ENCODE measurements at regions not wholly inside any gene's neighbourhood (a gene's known extent, or its start where the extent isn't known, plus 50 kb on each side); places are given as distances from the start of the nearest gene placed in this dataset.

DNA sequence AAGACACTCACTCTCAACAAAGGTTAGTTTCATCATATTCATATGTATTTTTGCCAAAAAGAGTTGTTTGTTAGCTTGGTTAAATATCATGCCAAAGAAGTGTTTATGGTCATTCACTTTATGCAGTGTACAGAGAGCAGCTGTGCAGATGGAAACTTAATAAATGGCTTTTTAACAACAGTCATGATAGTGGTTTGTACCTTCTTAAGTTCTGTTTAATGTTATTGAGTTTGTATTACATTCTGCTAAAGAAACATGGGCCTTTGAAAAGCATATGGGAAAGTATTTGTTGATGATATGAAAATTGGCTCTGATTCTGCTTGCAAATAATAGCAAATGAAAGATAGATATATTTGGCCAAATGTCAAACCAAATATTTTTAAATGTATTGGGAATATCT is 607.3 kb downstream of the NCAM2 start:
- TF ChIP-seq, protein P1, sequence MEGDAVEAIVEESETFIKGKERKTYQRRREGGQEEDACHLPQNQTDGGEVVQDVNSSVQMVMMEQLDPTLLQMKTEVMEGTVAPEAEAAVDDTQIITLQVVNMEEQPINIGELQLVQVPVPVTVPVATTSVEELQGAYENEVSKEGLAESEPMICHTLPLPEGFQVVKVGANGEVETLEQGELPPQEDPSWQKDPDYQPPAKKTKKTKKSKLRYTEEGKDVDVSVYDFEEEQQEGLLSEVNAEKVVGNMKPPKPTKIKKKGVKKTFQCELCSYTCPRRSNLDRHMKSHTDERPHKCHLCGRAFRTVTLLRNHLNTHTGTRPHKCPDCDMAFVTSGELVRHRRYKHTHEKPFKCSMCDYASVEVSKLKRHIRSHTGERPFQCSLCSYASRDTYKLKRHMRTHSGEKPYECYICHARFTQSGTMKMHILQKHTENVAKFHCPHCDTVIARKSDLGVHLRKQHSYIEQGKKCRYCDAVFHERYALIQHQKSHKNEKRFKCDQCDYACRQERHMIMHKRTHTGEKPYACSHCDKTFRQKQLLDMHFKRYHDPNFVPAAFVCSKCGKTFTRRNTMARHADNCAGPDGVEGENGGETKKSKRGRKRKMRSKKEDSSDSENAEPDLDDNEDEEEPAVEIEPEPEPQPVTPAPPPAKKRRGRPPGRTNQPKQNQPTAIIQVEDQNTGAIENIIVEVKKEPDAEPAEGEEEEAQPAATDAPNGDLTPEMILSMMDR (IDR thresholded peaks at IDR 0.05; ENCODE audit: insufficient read depth, low read length, missing control alignments): no peak
- no peak for DNase-seq (ENCODE audit: low read depth, low spot score)
- ChIA-PET CTCF (no interaction called here), POLR2A (no interaction called here)
- H3K4me3 ChIP-seq (ENCODE audit: low read depth, low read length): no peak overlapping the region

DNA sequence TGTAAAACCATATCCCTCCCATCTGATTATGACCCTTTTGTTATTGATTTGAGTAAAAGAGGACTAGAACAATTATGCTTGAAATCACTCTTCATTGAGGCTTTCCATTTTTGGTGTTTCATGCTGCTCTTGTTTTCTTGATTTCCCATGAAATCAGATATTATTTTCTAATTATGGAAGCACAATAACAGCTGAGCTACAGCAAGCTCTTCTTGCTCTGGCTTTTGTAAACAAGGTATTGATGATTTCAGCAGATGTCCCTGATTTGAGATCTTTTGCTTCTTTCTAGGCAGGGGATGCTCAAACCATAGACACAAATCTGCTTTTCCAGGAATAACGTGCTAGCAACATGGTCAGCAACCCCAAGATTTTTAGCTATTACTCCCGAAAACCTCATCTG is 607.8 kb downstream of the NCAM2 start:
- CTCF ChIA-PET: no interaction called here
- POLR2A ChIA-PET: no interaction called here
- no peak overlapping the region for H3K4me3 ChIP-seq (ENCODE audit: low read depth, low read length)
- TF ChIP-seq, protein P1 (IDR thresholded peaks at IDR 0.05; ENCODE audit: insufficient read depth, low read length, missing control alignments): no peak
- no peak for DNase-seq (ENCODE audit: low read depth, low spot score)

DNA sequence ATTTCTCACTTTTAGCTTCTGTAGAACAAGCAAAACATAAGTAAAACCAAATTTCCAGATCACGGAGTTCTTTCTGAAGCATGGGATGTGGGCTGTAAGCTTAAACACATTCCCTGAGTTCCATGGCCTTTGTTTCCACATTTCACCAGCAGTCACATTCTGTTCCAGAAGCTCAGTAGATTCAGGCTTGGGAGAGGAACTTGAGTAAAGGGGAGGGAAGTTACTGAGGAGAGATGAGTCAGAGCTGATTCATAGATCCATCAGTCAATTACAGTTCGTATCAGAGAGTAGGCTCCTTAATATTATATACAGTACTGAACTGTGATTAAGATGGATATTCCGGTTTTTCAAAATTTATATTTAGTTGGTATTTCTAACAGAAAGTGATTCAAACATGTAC is 614.3 kb downstream of the NCAM2 start:
- DNase-seq (ENCODE audit: low read depth, low spot score): peak; percentile 67
- TF ChIP-seq, protein P1 (IDR thresholded peaks at IDR 0.05; ENCODE audit: insufficient read depth, low read length, missing control alignments): no peak
- ChIA-PET CTCF (interaction anchor here (0.6 kb wide), 1 partner anchor 19 kb away, joined by 3 read pairs; no protein-coding TSS in a partner anchor), POLR2A (no interaction called here)
- H3K4me3 ChIP-seq (ENCODE audit: low read depth, low read length): no peak overlapping the region

DNA sequence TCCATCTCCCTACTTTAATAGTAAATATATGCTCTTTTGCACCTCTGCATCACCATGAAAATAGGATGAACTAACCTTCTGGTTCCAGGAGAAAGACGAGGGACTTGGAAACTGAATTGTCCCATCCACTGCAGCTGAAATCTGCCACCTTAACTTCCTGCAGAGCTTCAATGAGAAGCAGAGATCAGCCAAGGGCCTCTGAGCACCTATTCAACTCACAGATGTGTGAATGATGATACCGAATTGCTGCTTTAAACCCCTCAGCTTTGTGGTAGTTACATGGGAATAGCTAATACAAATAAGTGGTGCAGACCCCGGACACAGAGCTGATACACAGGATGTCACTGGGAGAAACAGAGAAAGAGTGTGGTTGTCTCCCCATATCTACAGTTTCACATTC is 616.8 kb downstream of the NCAM2 start:
- ChIA-PET CTCF (no interaction called here), POLR2A (no interaction called here)
- H3K4me3 ChIP-seq (ENCODE audit: low read depth, low read length): no peak overlapping the region
- no peak for DNase-seq (ENCODE audit: low read depth, low spot score)
- TF ChIP-seq, protein P1 (IDR thresholded peaks at IDR 0.05; ENCODE audit: insufficient read depth, low read length, missing control alignments): no peak

DNA sequence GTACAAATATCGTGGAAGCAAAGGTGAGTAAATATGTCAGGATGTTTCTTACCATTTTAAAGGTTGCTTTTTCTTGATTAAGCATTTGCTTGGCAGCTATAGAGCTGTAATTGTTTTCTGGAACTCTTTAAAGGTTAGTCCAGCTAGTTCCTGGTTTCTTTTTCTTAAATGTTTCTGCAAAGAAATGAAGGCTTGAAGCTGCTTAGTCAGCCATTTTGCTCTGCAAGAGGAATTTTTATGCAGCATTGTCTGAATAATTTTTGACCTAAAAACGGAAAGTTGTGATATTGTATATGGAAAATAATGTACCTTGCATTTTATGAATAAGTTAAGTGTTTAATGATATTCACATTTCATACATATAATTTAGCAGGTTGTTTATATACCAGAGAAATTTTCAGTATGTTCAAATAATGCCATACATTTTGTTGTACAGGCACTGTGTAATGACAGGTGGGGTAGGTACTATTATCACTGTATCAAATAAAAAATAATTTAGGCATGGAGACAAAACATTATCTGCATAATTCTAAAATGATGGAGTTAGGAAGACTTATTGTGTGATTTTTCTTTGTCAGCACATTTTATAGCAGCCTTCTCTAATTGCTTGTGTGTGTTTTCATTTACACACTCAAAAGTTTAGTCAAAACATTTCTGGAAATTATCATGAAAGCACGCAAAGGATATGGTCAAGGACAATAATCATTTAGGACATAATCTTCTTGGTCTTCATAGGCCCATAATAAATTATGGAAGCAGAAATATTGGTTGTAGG is 624.4 kb downstream of the NCAM2 start:
- no peak overlapping the region for H3K4me3 ChIP-seq (ENCODE audit: low read depth, low read length)
- TF ChIP-seq, protein P1 (IDR thresholded peaks at IDR 0.05; ENCODE audit: insufficient read depth, low read length, missing control alignments): no peak
- no peak for DNase-seq (ENCODE audit: low read depth, low spot score)
- CTCF ChIA-PET: no interaction called here
- POLR2A ChIA-PET: no interaction called here

DNA sequence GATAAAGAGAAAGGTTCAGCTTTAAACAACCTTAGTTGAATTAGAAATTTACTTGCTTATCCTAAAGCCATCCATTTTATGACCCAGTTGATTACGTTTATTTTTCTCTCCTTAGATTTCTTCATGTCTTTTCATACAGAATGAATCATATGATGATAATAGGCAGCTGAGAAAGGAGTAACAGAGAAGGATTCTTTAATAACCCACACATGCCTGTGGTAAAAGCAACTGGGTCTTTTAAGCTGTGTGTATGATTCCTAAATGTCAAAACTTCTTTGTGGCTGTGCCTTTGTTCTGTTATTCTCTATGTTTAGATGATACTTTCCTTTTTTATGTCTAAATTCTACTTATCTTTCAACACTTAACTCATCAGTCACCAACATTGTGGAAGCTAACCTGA is 626.5 kb downstream of the NCAM2 start:
- no peak overlapping the region for H3K4me3 ChIP-seq (ENCODE audit: low read depth, low read length)
- TF ChIP-seq, protein P1 (IDR thresholded peaks at IDR 0.05; ENCODE audit: insufficient read depth, low read length, missing control alignments): no peak
- POLR2A ChIA-PET: no interaction called here
- DNase-seq (ENCODE audit: low read depth, low spot score): peak; percentile 47
- CTCF ChIA-PET: interaction anchor here (1.2 kb wide), 1 partner anchor 297 kb away, joined by 5 read pairs; no protein-coding TSS in a partner anchor

Data from AG04449 (cell line).